ENCODE measurements at regions not wholly inside any gene's neighbourhood (a gene's known extent, or its start where the extent isn't known, plus 50 kb on each side); places are given as distances from the start of the nearest gene placed in this dataset.

DNA sequence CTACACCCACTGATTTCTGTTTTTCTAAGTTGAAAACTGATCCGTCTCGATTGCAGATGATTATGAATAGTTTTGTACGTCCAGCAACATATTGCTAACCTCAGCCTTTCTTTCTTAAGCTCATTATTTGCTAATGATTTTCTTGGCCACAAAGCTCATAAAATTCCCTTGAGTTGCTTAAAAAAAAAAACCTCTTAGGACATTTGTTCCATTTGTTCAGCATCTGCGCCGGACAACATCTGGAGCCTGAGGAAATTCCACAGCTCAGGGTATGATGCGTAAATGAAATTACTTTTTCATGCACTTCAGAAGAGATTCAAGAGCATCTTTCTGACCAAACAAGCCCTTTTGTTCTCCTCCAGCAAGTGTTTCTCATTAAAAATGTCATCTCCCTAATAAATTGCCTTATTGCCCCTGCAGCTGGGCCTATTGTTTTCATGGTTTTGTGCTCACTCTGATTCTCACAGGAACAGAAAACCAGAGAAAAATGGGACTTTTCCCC is 249.1 kb upstream of the MCTP2 start:
- in situ Hi-C loops (cut with HindIII; ENCODE audit: low pct_unique_long_range_greater_than_20kb, low sequenced_read_pairs) = no loop called here
- no peak for TF ChIP-seq JUND (IDR thresholded peaks at IDR 0.05; ENCODE audit: low read depth)
- no peak for DNase-seq (ENCODE audit: low read depth in 1 of 2, low spot score in 1 of 2)

DNA sequence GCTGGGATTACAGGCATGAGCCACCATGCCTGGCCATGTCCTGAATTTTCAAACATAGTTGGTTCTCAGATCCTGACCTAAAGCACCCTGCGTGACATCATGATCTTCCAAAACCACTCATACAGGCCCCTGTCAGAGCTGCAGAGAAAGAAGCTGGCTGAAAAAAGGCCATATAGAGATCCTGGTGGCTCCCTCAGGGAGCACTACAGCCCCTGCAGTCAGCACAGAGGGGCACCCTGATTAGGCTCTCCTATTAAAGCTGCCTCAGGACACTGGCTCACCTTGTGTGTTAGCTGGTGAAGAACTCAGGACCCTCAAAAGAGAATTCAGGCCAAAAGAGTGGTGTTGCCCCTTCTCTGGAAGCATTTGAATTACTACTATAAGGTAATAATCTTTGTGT is 249.7 kb upstream of the MCTP2 start:
- no peak for TF ChIP-seq JUND (IDR thresholded peaks at IDR 0.05; ENCODE audit: low read depth)
- DNase-seq (ENCODE audit: low read depth in 1 of 2, low spot score in 1 of 2) = no peak
- in situ Hi-C loops (cut with HindIII; ENCODE audit: low pct_unique_long_range_greater_than_20kb, low sequenced_read_pairs) = no loop called here

DNA sequence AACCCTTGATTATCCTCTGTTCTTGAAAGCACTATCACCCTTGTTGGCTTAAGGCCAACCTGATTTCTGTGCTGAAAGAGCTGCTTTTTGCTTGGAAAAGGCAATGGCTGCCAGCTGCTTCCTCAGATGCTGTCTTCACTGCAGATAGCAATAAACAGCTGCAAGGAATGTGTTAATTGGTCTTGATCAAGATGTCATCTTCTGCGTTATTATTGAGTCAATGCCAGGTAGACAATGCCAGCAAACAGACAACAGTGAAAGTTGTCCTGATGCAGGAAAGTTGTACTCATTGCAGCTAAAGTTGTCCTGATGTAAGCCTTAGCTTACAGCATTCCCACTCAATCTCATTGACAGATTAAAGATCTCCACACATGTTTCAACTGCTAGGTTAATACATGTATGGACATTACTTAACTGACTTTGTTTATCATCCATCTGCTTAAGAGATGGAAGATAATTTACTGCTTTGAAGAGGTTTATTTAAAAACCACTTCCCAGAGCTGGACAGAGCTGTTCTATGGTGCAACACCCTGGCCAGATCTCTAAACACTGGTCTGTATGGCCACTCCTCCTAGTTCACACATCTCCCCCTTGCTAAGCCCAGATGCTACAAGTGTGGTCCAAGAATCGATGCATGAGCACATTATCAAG is 251.0 kb upstream of the MCTP2 start:
- in situ Hi-C loops (cut with HindIII; ENCODE audit: low pct_unique_long_range_greater_than_20kb, low sequenced_read_pairs) = no loop called here
- no peak for DNase-seq (ENCODE audit: low read depth in 1 of 2, low spot score in 1 of 2)
- no peak for TF ChIP-seq JUND (IDR thresholded peaks at IDR 0.05; ENCODE audit: low read depth)

DNA sequence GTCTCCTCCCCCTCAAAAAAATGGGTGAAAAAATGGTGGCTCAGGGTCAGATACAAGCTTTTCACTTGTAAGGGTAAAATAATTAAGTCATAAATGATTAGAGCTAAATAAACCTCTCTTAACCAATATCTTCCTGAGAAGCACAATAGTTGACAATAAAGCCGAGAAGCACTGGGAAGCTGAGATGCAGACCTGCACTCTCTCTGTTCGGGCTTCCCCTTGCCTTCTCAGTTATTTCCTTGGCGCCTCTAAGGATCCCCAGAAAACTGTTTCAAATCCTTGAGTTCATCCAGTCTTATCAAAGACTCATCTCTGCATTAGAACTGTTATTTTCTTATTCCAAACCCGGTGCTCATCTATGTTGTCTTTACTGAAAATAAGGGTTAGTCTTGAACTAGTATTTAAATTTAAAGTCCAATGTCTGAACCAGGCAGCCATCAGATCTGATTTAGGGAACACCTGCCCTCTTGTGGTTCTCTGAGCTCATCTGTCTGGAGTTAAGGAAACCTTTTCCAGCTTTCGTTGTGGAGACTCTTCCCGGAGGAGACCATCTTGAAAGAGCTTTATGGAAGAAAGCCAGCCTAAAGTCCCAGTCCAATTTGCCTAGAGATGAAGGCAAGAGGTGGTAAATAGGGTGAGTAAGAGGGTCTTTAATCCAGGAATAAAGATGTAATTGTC is 256.4 kb upstream of the MCTP2 start:
- no peak for TF ChIP-seq JUND (IDR thresholded peaks at IDR 0.05; ENCODE audit: low read depth)
- DNase-seq (ENCODE audit: low read depth in 1 of 2, low spot score in 1 of 2) = peak; percentile 49 to 69
- in situ Hi-C loops (cut with HindIII; ENCODE audit: low pct_unique_long_range_greater_than_20kb, low sequenced_read_pairs) = no loop called here

DNA sequence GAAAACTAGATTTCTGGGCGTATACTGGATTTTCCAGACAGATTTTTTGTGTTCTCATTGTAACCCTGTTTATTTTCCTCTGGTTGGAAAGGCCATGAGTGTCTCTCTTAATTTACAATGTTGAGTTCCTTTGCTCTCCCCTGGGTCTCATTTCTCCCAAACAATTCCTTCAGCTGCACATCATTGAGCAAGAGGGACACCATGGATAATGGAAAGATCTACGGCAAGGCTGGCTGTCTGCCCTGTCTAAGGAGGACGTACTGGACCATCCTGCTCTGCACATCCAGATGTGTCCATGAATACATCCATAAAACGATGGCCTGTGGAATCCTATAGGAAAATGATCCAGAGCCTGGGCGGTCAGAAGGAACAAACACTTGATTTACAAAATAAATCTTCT is 258.1 kb upstream of the MCTP2 start:
- no peak for DNase-seq (ENCODE audit: low read depth in 1 of 2, low spot score in 1 of 2)
- no peak for TF ChIP-seq JUND (IDR thresholded peaks at IDR 0.05; ENCODE audit: low read depth)
- in situ Hi-C loops (cut with HindIII; ENCODE audit: low pct_unique_long_range_greater_than_20kb, low sequenced_read_pairs) = no loop called here

DNA sequence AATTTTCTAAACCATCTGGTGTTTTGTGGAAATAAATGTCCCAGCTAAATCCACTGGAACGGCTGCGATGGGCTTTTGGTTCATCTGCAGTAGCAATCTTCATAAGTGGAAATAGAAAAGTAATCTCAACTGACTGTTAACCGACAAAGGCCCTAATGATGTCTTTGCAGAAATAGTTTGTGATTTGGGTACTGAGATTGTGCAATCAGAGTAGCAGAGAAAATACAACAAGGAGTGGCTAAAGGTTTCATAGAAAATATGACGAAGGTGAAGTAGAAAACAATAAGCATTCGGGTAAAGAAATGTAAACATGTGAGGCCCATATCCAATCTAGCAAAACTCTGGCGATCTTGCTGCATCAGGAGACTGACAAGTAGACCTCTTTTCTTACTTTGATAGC is 262.6 kb upstream of the MCTP2 start:
- no peak for TF ChIP-seq JUND (IDR thresholded peaks at IDR 0.05; ENCODE audit: low read depth)
- no peak for DNase-seq (ENCODE audit: low read depth in 1 of 2, low spot score in 1 of 2)
- in situ Hi-C loops (cut with HindIII; ENCODE audit: low pct_unique_long_range_greater_than_20kb, low sequenced_read_pairs) = no loop called here

DNA sequence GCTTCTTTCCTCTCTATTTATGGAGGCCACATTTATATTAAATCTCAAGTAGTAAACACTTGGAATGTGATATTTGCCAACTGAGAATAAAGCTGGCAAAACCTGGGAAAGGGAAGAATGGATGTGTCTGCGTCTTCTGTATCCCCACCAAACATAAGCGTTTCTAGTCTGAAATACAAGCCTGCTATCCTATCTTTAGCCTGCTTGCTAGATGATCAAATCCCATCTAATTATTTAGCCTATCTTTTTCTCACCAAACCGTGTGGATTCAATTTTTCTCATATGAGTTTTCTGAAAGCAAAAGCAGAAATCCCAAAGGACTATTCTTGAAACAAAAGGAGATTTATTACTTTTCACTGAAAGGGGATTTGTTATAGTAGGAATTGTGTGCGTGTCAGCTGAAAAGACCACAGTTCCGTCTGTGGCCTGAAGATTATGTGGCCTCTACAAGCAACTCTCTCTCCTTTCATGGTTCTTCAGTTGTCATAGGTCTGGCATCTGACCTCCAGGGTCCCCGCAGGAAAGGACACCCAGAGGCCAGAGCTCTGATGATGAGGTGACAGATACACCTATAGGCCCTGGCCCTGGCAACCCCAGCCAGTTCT is 266.0 kb upstream of the MCTP2 start:
- in situ Hi-C loops (cut with HindIII; ENCODE audit: low pct_unique_long_range_greater_than_20kb, low sequenced_read_pairs) = no loop called here
- TF ChIP-seq JUND (IDR thresholded peaks at IDR 0.05; ENCODE audit: low read depth) = no peak

DNA sequence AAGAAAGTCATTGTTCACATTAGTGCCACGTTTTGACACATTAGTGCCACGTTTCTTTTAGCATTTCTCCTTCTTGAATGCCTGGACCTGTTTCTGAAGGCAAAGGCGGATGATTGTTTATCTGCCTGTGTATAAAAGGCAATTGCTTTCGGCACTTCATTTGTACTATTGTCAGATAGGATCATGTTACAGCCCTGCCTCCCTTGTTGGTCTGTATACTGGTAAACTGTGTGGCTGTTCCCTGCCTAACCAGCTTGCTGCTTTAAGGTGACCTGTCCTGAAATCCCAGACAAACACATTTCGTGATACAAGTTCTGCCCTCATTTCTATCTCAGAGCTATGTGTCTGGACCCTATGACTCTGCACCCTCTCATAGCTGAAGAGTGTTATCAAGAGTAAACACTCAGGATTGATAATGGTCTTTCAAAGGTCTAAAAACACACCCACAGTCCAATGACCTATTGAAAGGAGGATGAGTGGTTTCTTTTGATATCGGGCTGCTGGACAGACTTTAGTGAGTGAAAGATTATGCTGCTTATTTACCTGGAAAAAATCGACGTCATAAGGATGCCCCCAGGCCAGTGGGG is 276.3 kb upstream of the MCTP2 start:
- in situ Hi-C loops (cut with HindIII; ENCODE audit: low pct_unique_long_range_greater_than_20kb, low sequenced_read_pairs) = no loop called here
- no peak for TF ChIP-seq JUND (IDR thresholded peaks at IDR 0.05; ENCODE audit: low read depth)
- DNase-seq (ENCODE audit: low read depth in 1 of 2, low spot score in 1 of 2) = no peak

More for the DNA sequence above, 266.0 kb upstream of the MCTP2 start:
- no peak for DNase-seq (ENCODE audit: low read depth in 1 of 2, low spot score in 1 of 2)

DNA sequence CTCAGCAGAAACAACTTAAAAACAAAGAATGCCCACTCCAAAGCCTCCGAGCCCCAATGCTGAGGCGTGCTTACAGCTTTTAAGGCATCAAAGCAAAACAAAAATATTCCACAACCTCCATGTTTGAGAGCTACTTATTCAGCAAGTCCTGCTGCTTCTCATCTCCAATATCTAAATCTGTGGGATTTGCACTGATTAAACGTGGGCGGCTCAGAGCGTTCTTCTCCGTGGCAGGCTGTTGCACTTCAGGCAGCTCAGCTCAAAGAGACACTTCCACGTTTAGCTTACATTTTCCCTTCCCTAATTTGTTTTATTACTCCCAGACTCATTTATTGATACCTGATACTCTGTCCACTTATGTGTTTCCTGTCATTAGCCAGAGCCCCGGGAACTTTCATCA is 282.6 kb upstream of the MCTP2 start:
- DNase-seq (ENCODE audit: low read depth in 1 of 2, low spot score in 1 of 2) = no peak
- in situ Hi-C loops (cut with HindIII; ENCODE audit: low pct_unique_long_range_greater_than_20kb, low sequenced_read_pairs) = no loop called here
- no peak for TF ChIP-seq JUND (IDR thresholded peaks at IDR 0.05; ENCODE audit: low read depth)

DNA sequence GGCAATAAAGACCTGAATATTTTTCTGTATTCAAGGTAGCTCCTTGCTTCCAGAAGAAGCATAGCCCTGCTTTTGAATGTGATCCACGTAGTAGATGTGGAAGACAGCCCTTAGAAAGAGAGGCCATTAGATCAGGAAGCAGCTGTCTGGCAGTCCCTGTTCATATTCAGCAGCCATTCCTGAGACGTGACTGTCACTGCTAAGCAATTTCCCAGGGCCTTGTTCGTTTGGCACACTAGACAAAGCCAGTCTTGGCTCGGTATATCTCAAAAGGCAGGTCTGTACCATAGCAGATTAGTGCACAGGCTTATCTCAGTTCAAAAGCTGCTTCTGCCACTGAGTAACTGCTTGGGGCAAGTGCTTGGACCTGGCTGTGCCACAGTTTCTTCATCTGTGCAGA is 287.8 kb upstream of the MCTP2 start:
- in situ Hi-C loops (cut with HindIII; ENCODE audit: low pct_unique_long_range_greater_than_20kb, low sequenced_read_pairs) = no loop called here
- DNase-seq (ENCODE audit: low read depth in 1 of 2, low spot score in 1 of 2) = no peak
- no peak for TF ChIP-seq JUND (IDR thresholded peaks at IDR 0.05; ENCODE audit: low read depth)

DNA sequence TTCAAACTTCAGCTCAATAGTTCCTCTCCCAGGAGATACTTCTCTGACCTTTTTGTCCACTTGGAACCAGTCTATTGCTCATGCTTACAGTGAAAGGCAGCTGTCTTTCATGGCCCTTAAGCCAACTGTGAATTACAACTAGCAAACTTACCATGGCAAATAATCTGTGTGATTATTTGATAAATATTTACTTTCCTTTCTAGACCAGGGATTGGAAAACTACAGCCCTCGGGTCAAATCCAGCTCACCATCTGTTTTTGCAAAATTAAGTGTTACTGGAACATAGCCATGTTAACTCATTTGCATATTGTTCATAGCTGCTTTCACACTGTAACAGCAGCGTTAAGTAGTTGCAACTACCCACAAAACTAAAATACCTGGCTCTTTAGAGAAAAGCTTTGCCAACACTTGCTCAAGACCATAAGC is 289.1 kb upstream of the MCTP2 start:
- in situ Hi-C loops (cut with HindIII; ENCODE audit: low pct_unique_long_range_greater_than_20kb, low sequenced_read_pairs) = no loop called here
- no peak for TF ChIP-seq JUND (IDR thresholded peaks at IDR 0.05; ENCODE audit: low read depth)
- peak in 1 of 2 experiments; percentile 3 for DNase-seq (ENCODE audit: low read depth in 1 of 2, low spot score in 1 of 2)

DNA sequence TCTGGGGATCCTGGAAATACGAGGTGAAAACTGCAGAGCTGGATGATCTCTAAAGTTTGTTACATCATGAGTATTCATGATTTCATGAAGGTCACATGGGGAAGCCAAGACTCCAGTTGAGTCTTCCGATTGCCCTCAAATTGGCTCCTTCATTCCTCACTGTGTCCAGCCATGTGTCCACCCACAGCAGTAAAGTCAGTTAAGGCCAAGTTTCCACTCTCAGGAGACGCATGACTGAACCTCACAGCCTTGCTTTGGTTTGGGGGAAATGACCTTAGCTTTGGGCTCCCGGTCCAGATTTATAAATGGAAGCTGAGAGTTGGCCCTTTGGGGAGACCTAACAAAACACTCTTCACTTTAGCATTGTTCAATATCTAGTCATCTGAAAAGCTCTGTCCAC is 289.7 kb upstream of the MCTP2 start:
- no peak for DNase-seq (ENCODE audit: low read depth in 1 of 2, low spot score in 1 of 2)
- TF ChIP-seq JUND (IDR thresholded peaks at IDR 0.05; ENCODE audit: low read depth) = no peak
- in situ Hi-C loops (cut with HindIII; ENCODE audit: low pct_unique_long_range_greater_than_20kb, low sequenced_read_pairs) = no loop called here

DNA sequence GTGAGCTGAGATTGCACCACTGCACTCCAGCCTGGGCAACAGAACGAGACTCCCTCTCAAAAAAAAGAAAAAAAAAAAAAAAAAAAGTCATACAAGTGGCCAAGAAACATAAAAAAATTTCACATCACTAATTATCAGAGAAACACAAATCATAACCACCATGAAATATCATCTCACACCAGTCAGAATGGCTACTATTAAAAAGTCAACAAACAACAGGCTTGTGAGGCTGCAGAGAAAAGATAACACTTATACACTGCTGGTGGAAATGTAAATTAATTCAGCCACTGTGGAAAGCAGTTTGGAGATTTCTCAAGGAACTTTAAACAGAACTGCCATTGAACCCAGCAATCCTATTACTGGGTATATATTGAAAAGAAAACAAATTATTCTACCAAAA is 291.1 kb upstream of the MCTP2 start:
- in situ Hi-C loops (cut with HindIII; ENCODE audit: low pct_unique_long_range_greater_than_20kb, low sequenced_read_pairs) = no loop called here
- DNase-seq (ENCODE audit: low read depth in 1 of 2, low spot score in 1 of 2) = no peak
- TF ChIP-seq JUND (IDR thresholded peaks at IDR 0.05; ENCODE audit: low read depth) = no peak

Measured in T47D (cell line).